GM12872 (cell line): ENCODE measurements at regions not wholly inside any gene's neighbourhood (a gene's known extent, or its start where the extent isn't known, plus 50 kb on each side); places are given as distances from the start of the nearest gene placed in this dataset.

Experiments used
- TF ChIP-seq, protein P1 (sequence below): IDR thresholded peaks from 3 replicates; pipeline ENCODE4 v1.5.1; 2011; ENCODE audit warnings: low read depth, mild to moderate bottlenecking, low read length, moderate library complexity; ENCODE audit not compliant: insufficient read depth

DNA sequence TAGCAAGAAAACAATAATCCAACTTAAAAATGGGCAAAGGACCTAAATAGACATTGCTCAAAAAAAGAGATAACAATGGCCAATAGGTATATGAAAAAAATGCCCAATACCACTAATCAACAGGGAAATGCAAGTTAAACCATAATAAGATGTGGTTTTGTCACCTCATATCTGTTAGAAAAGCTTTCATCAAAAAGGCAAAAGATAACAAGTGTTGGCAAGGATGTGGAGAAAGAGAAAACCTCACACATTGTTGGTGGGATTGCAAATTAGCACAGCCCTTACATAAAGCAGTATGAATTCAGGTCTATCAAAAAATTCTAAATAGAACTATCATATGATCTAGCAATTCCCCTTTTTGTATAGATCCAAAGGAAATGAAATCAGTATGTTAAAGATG lies 387.2 kb upstream of the DUSP10 start:
- TF ChIP-seq, protein P1, sequence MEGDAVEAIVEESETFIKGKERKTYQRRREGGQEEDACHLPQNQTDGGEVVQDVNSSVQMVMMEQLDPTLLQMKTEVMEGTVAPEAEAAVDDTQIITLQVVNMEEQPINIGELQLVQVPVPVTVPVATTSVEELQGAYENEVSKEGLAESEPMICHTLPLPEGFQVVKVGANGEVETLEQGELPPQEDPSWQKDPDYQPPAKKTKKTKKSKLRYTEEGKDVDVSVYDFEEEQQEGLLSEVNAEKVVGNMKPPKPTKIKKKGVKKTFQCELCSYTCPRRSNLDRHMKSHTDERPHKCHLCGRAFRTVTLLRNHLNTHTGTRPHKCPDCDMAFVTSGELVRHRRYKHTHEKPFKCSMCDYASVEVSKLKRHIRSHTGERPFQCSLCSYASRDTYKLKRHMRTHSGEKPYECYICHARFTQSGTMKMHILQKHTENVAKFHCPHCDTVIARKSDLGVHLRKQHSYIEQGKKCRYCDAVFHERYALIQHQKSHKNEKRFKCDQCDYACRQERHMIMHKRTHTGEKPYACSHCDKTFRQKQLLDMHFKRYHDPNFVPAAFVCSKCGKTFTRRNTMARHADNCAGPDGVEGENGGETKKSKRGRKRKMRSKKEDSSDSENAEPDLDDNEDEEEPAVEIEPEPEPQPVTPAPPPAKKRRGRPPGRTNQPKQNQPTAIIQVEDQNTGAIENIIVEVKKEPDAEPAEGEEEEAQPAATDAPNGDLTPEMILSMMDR: no peak

DNA sequence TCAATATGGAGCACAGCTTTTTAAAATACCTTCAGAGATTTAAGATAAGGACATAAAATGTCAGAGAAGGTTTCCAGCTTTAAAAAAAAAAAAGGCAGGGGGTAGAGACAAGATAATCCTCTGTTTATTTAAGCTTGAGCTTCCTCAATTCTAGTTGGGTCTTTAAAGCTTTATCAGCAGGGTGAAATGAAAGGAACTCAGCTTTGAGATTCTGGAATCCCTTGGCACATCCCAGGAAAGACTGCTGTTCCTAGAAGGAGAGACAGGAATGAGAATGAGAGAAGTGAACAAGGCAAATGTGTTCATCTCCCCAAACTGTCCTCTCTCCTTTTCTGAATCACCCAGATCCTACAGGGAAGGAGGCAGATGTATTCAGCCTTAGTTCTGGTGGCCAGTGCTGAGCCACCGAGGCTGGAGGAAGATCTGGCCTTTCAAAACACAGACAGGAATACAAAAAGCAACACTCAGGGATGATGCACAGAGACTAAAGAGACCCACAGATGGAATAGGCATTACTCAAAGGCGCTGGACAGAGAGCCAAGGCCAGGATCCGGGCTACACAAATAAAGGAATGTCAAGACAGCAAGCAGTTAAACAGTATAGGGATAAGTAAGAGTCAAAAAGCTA lies 385.8 kb upstream of the DUSP10 start:
- TF ChIP-seq, protein P1: no peak

DNA sequence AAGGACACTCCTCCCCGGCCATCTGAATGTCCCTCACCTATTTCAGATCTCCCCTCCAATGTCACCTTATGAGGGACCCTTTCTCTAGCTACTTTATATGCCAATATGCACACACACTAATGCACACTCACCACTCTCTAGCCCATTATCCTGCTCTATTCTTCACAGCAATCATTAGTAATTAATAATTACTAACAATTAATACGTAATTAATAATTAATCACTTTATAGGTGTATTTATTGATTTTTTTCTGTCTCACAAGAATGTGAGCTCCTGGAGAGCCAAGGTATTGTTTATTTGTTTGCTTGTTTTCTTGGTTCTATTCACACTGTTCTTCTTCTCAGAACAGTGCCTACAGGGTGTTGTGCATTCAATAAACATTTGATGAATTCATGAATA lies 385.2 kb upstream of the DUSP10 start:
- TF ChIP-seq, protein P1: no peak

DNA sequence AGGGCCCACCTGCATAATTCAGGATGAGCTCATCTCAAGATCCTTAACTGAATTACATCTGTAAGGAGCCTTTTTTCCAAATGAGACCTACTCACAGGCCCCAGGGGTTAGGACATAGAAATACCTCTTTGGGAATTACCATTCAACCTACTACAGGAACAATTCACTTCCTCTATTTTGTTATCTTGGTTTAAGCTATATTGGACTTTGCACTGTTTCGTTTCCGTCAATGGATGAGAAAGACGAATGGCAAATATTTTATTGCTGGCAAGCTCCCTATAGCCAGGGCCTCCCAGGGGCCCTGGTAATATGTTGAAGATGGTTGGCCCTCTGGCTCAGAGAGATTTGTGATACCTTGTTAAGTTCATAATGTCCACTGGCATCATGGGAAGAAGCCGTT lies 384.2 kb upstream of the DUSP10 start:
- TF ChIP-seq, protein P1: no peak

DNA sequence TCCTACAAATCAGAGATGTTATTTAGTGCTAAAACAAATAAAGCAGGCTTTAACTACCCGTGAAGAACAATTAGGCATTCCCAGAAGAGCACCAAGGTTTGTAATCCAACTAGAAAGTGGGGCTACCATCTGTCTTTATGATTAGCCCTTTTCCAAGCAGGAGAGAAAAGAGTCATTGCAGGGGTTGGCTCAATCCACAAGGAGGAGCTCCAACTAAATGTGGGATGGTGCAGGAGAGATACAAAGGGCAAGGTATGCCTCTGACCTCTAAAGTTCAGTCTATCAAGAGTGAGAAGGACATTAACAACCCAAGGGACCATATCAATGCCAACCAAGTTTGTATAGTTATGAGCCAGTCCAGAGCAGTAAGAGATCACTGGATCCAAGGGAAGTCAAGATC lies 382.7 kb upstream of the DUSP10 start:
- TF ChIP-seq, protein P1: 0 out of 3 replicates have a peak, but pooled peaks have one; percentile 5

DNA sequence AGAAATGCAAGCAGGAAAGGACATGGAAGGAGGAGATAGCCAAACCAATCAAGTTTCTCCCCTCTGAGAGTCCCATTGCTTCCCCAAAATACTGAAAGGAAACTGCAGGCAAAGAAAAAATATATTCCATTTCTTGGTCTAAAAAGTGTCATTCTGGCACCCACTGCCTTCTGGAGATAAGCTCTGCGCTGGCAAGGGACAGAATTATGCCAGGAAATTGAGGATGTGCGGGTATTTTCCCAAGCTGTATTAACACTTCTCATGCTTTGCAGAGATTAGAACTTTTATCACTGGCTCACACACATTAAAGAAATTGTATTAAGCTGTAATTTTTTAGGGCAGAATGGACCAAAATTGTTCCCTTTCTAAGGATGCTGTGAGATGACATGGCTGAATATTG lies 381.2 kb upstream of the DUSP10 start:
- TF ChIP-seq, protein P1: no peak

DNA sequence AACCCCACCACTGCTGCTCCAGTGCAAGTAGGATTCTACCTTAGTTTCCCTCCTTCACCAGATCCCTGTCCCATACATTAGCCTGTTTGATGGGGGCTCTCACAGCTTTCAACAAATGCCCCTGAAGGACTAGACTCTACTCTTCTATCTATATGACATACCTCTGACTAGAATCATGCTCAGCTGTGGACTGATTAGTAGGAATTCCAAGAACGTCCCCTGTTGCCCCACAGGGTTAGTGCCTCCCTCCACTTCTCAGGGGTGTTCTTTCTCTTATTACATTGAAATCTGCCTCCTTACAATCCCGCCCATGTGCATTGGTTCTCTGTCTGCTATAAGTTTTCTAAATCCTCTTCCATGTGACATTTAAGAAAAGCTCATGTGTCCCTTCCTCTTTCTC lies 375.9 kb upstream of the DUSP10 start:
- TF ChIP-seq, protein P1: no peak
